OCI-LY7 (cell line): ENCODE measurements at regions not wholly inside any gene's neighbourhood (a gene's known extent, or its start where the extent isn't known, plus 50 kb on each side); places are given as distances from the start of the nearest gene placed in this dataset.

Experiments used
- BruUV-seq: library from RNA; stranded (reverse); fragments of 400-500 nt; replicated peaks from 2 replicates; lab custom pipeline; 2021; lab: Mats Ljungman, UMichigan
- CTCF ChIA-PET: fragments of 300-600 bp; sonication (Branson Sonifier 250); formaldehyde crosslinking; loops from one replicate; lab custom pipeline; 2022; ENCODE audit warnings: antibody characterized with exemption; ENCODE audit not compliant: unreplicated experiment; lab: Charles Lee
- POLR2A ChIA-PET: fragments of 300-600 bp; sonication (Branson Sonifier 250); formaldehyde crosslinking; loops from one replicate; lab custom pipeline; 2022; ENCODE audit warnings: antibody characterized with exemption; lab: Charles Lee
- DNase-seq: peaks from one replicate; pipeline ENCODE4 v3.0.0-alpha.2; 2015; ENCODE audit warnings: low spot score
- H2AFZ ChIP-seq: fragments of 200-600 bp; sonication (generic), shearing (Covaris generic); 2 replicates; pipeline ENCODE4 v1.6.1; 2014; ENCODE audit warnings: mild to moderate bottlenecking, antibody characterized with exemption, low read length, moderate library complexity
- H3K27ac ChIP-seq: fragments of 200-600 bp; sonication (generic); 2 replicates; pipeline ENCODE4 v1.5.1; 2014; ENCODE audit warnings: mixed run types, low read depth, mild to moderate bottlenecking, moderate library complexity, low read length, inconsistent platforms; ENCODE audit not compliant: poor library complexity, severe bottlenecking
- H3K36me3 ChIP-seq: fragments of 200-600 bp; sonication (generic); 2 replicates; pipeline ENCODE4 v1.6.1; 2014; ENCODE audit warnings: mild to moderate bottlenecking, antibody characterized with exemption, low read length, moderate library complexity, mixed read lengths; ENCODE audit not compliant: insufficient read depth
- H3K4me1 ChIP-seq: fragments of 200-600 bp; sonication (generic); 2 replicates; pipeline ENCODE4 v1.5.1; 2014; ENCODE audit warnings: mild to moderate bottlenecking, low read length; ENCODE audit not compliant: insufficient read depth, poor library complexity, severe bottlenecking
- H3K4me2 ChIP-seq: fragments of 200-600 bp; sonication (generic); 2 replicates; pipeline ENCODE4 v1.6.1; 2014; ENCODE audit warnings: mild to moderate bottlenecking, low read length
- H3K4me3 ChIP-seq: fragments of 200-600 bp; sonication (generic); 2 replicates; pipeline ENCODE4 v1.5.1; 2014; ENCODE audit warnings: mild to moderate bottlenecking, low read depth, low read length; ENCODE audit not compliant: poor library complexity, severe bottlenecking
- H3K79me2 ChIP-seq: fragments of 200-600 bp; sonication (generic); 2 replicates; pipeline ENCODE4 v1.6.1; 2016; ENCODE audit warnings: low read depth, mild to moderate bottlenecking, low read length, moderate library complexity, mixed read lengths; ENCODE audit not compliant: insufficient read depth
- H3K9me2 ChIP-seq: fragments of 200-600 bp; sonication (generic); 2 replicates; pipeline ENCODE4 v1.6.1; 2016; ENCODE audit warnings: mild to moderate bottlenecking, low read length, mixed read lengths; ENCODE audit not compliant: insufficient read depth
- H3K9me3 ChIP-seq: fragments of 200-600 bp; sonication (generic); 2 replicates; pipeline ENCODE4 v1.6.1; 2014; ENCODE audit warnings: mild to moderate bottlenecking, mixed run types, low read length, mixed read lengths
- H4K20me1 ChIP-seq: fragments of 200-600 bp; sonication (generic); 2 replicates; pipeline ENCODE4 v1.6.1; 2014; ENCODE audit warnings: mild to moderate bottlenecking, antibody characterized with exemption, low read length, moderate library complexity, mixed read lengths; ENCODE audit not compliant: insufficient read depth
- EZH2phosphoT487 ChIP-seq: fragments of 200-600 bp; sonication (generic); IDR thresholded peaks from 2 replicates; pipeline ENCODE4 v1.6.1; 2018; ENCODE audit warnings: low read depth, borderline replicate concordance, mild to moderate bottlenecking, mixed run types, antibody characterized with exemption, low read length, moderate library complexity, mixed read lengths
- intact Hi-C: fragments of 100-400 bp; cut with micrococcal nuclease; formaldehyde crosslinking; loops from one replicate; pipeline ENCODE4 v1.10.0; 2022; ENCODE audit not compliant: unreplicated experiment
- TF ChIP-seq, protein P1 (sequence below): fragments of 200-600 bp; sonication (generic); conservative IDR thresholded peaks from 2 replicates; pipeline ENCODE4 v1.5.1; 2014; ENCODE audit warnings: mild to moderate bottlenecking, antibody characterized with exemption, low read length, moderate library complexity, mixed read lengths

DNA sequence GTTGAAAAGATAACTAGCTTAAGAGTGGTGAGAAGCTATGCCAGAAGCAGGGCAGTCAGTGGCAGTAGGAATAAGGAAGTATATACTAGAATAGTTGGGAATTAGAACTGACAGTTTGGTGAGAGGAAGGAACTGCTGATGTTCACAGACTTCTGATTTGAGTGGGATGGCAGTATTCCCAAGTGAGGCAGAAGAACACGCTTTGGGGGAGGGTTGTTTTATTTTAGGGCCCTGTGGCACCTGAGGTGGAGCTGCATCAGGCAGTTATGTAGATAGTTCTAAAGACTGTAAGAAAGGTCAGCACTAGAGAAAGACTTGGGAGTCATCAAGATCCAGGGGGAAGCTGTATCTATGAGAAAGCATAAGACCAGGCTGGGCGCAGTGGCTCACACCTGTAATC lies 66.3 kb upstream of the TNRC6B start:
- Histone ChIP-seq H3K36me3 (no peaks in the 10 kb centered on the region), H4K20me1 (no peaks in the 10 kb centered on the region), H3K27ac (no peak overlapping the region), H3K79me2 (peaks cover 15% of the 10 kb centered on the region; the same call in 1 of the 2 replicates), H2AFZ (no peak overlapping the region), H3K9me2 (no peaks in the 10 kb centered on the region), H3K4me2 (no peak overlapping the region), H3K4me1 (peaks cover 16% of the 10 kb centered on the region), H3K4me3 (no peak overlapping the region), H3K9me3 (no peaks in the 10 kb centered on the region)
- no peak for DNase-seq
- intact Hi-C loops: no loop called here
- TF ChIP-seq, protein P1, sequence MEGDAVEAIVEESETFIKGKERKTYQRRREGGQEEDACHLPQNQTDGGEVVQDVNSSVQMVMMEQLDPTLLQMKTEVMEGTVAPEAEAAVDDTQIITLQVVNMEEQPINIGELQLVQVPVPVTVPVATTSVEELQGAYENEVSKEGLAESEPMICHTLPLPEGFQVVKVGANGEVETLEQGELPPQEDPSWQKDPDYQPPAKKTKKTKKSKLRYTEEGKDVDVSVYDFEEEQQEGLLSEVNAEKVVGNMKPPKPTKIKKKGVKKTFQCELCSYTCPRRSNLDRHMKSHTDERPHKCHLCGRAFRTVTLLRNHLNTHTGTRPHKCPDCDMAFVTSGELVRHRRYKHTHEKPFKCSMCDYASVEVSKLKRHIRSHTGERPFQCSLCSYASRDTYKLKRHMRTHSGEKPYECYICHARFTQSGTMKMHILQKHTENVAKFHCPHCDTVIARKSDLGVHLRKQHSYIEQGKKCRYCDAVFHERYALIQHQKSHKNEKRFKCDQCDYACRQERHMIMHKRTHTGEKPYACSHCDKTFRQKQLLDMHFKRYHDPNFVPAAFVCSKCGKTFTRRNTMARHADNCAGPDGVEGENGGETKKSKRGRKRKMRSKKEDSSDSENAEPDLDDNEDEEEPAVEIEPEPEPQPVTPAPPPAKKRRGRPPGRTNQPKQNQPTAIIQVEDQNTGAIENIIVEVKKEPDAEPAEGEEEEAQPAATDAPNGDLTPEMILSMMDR: no peak
- no peak for TF ChIP-seq EZH2phosphoT487
- ChIA-PET POLR2A (no interaction called here), CTCF (no interaction called here)
- no TSS peak for BruUV-seq

DNA sequence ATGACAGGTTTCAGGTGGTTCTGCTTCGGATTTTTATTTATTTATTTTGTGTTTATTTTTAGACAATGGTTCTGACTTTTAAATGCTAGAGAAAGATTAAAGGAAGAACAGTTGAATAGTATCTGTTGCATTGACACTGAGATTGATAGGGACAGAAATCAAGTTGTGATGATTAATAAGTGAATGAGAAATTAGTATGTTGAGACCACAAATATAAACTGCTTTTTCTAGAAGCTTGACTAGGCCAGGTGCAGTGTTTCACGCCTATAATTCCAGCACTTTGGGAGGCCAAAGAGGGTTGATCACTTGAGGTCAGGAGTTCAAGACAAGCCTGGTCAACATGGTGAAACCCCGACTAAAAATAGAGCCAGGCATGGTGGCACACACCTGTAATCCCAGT lies 65.1 kb upstream of the TNRC6B start:
- Histone ChIP-seq H3K9me3 (no peaks in the 10 kb centered on the region), H4K20me1 (no peaks in the 10 kb centered on the region), H3K4me1 (peaks cover 9% of the 10 kb centered on the region), H3K4me2 (no peak overlapping the region), H2AFZ (no peak overlapping the region), H3K36me3 (no peaks in the 10 kb centered on the region), H3K4me3 (no peak overlapping the region), H3K27ac (no peak overlapping the region), H3K9me2 (no peaks in the 10 kb centered on the region), H3K79me2 (peaks cover 4% of the 10 kb centered on the region; the same call in 1 of the 2 replicates)
- TF ChIP-seq, protein P1: no peak
- TF ChIP-seq EZH2phosphoT487: no peak
- CTCF ChIA-PET: no interaction called here
- BruUV-seq: no TSS peak
- DNase-seq: no peak
- POLR2A ChIA-PET: no interaction called here
- intact Hi-C loops: no loop called here

DNA sequence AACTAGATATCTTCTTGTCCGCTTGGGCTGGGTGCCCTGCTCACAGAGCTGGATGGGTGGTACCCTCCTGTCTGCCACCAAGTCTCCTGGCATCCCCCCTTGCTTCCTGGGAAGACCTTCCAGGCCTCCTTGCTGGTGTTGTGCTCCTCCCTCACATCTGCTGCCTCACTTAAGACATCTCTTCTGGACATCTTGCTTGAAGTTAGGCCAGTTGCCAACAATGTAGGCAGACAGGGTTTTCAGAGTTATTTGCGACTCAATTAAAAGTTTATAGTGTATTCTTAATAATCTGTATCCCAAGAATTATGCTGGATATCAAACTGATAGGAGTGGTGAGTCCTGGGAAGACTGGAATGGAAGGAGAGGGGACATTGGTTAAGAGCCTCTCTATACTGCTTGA lies 64.0 kb upstream of the TNRC6B start:
- CTCF ChIA-PET: no interaction called here
- no peaks in the 10 kb centered on the region for H3K79me2 ChIP-seq

More for the DNA sequence above, 64.0 kb upstream of the TNRC6B start:
- intact Hi-C loops: no loop called here
- Histone ChIP-seq H3K9me3 (no peaks in the 10 kb centered on the region), H3K4me3 (no peak overlapping the region), H3K9me2 (no peaks in the 10 kb centered on the region), H2AFZ (no peak overlapping the region), H4K20me1 (no peaks in the 10 kb centered on the region), H3K4me1 (no peaks in the 10 kb centered on the region), H3K27ac (no peak overlapping the region), H3K4me2 (no peak overlapping the region), H3K36me3 (no peaks in the 10 kb centered on the region)
- POLR2A ChIA-PET: no interaction called here
- no peak for DNase-seq
- TF ChIP-seq, protein P1: no peak
- TF ChIP-seq EZH2phosphoT487: no peak
- BruUV-seq: no TSS peak
